HL-60 (cell line): ENCODE measurements at regions not wholly inside any gene's neighbourhood (a gene's known extent, or its start where the extent isn't known, plus 50 kb on each side); places are given as distances from the start of the nearest gene placed in this dataset.

Experiments
- DNase-seq, 2 experiments: peaks; one replicate each; pipeline ENCODE4 v3.0.0-alpha.2; 2010 to 2020; ENCODE audit warnings: low read depth in 1 of 2, low spot score in 1 of 2
- H3K27ac ChIP-seq: fragments of 250-450 bp; sonication (Bioruptor Pico); replicated peaks from 2 replicates; pipeline ENCODE4 v1.5.1; 2020; ENCODE audit warnings: mild to moderate bottlenecking, moderate library complexity
- H3K27me3 ChIP-seq: fragments of 250-450 bp; sonication (Bioruptor Pico); 2 replicates; pipeline ENCODE4 v1.5.1; 2021; ENCODE audit warnings: mild to moderate bottlenecking, moderate library complexity; ENCODE audit not compliant: insufficient read depth, poor library complexity, severe bottlenecking
- H3K4me3 ChIP-seq: replicated peaks from 2 replicates; pipeline ENCODE4 v1.5.1; 2011; ENCODE audit warnings: mild to moderate bottlenecking, control low read depth, low read length; ENCODE audit not compliant: insufficient read depth
- CTCF ChIP-seq: IDR thresholded peaks from one replicate; pipeline ENCODE4 v1.5.1; 2011; ENCODE audit warnings: low read length, control low read depth, inconsistent platforms; ENCODE audit not compliant: insufficient read depth
- GABPA ChIP-seq: IDR thresholded peaks from 2 replicates; pipeline ENCODE4 v1.6.1; 2012; ENCODE audit warnings: low read depth
- POLR2AphosphoS5 ChIP-seq: IDR thresholded peaks from 2 replicates; pipeline ENCODE4 v1.6.1; 2012; ENCODE audit warnings: low read depth
- REST ChIP-seq: IDR thresholded peaks from 2 replicates; pipeline ENCODE4 v1.6.1; 2012; ENCODE audit warnings: low read depth; ENCODE audit not compliant: insufficient replicate concordance
- SPI1 ChIP-seq: IDR thresholded peaks from 2 replicates; pipeline ENCODE4 v1.6.1; 2012; ENCODE audit warnings: low read depth, mild to moderate bottlenecking, borderline replicate concordance

- no peaks in the 10 kb centered on the region for H3K27me3 ChIP-seq
- H3K4me3 ChIP-seq = no peak overlapping the region
- TF ChIP-seq POLR2AphosphoS5 = no peak
- no peak for TF ChIP-seq SPI1
- TF ChIP-seq REST = no peak
- TF ChIP-seq CTCF = no peak
- TF ChIP-seq GABPA = no peak
- DNase-seq = no peak
- H3K27ac ChIP-seq = no peak overlapping the region
These were observed 249.5 kb downstream of the COG6 start for GRCh38 chr13:39904959-39905358.

- Histone ChIP-seq H3K27me3 (peaks cover 8% of the 10 kb centered on the region), H3K4me3 (no peak overlapping the region), H3K27ac (no peak overlapping the region)
- TF ChIP-seq REST (no peak), CTCF (no peak), GABPA (no peak), SPI1 (no peak), POLR2AphosphoS5 (no peak)
- no peak for DNase-seq
These were observed 254.2 kb downstream of the COG6 start for GRCh38 chr13:39909634-39910033.

- Histone ChIP-seq H3K27ac (no peak overlapping the region), H3K27me3 (peaks cover 8% of the 10 kb centered on the region), H3K4me3 (no peak overlapping the region)
- DNase-seq = no peak
- TF ChIP-seq POLR2AphosphoS5 = no peak
- no peak for TF ChIP-seq REST
- no peak for TF ChIP-seq CTCF
- no peak for TF ChIP-seq GABPA
- no peak for TF ChIP-seq SPI1
These were observed 254.6 kb downstream of the COG6 start for GRCh38 chr13:39910041-39910440.
